ENCODE measurements at regions not wholly inside any gene's neighbourhood (a gene's known extent, or its start where the extent isn't known, plus 50 kb on each side); places are given as distances from the start of the nearest gene placed in this dataset.

DNA sequence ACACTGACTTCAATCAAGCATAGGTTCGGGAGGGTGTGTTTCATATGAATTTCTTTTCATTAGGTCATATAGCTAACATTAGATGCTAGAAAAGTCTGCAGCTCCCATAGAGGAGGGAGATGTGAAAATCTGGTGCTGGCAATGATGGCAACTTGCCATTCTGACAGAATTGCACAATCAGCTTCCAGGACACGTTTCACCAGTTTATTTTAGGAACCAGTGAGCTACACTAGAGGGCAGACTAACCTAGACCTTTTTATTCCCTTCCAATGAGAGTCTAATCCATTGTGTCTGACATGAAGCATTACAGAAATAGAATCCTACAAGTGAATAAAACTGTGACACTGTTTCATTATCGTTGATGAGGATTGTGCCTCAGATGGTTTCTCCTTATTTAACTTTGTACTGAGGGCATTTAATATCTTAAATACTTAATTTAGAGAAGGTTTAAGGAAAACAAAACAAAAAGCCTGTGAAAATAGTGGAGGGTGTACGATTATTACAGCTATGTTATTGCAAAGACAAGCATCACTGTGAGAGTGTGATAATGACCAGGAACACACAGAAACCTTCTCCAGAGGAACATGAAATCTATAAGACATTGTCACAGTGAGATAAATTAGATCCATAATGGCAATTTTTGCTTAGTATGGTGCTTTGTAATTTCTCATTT lies 363.3 kb upstream of the RPS23 start (continued):
- TF ChIP-seq KLF9 (CRISPR knock-in tag; IDR thresholded peaks at IDR 0.05; ENCODE audit: low read depth) (no peak), CEBPB (IDR thresholded peaks at IDR 0.05; ENCODE audit: borderline replicate concordance, low read depth, low read length) (peak; percentile 99), THRA (CRISPR knock-in tag; IDR thresholded peaks at IDR 0.05; ENCODE audit: borderline replicate concordance) (0 out of 2 replicates have a peak, but pooled peaks have one; percentile 54), RARA (CRISPR knock-in tag; IDR thresholded peaks at IDR 0.05) (peak; percentile 36; the same call in 1 of the 2 replicates), NR2F6 (IDR thresholded peaks at IDR 0.05) (no peak), NR2F6 (CRISPR knock-in tag; IDR thresholded peaks at IDR 0.05) (peak; percentile 23; the same call in 1 of the 2 replicates), FOXA3 (CRISPR knock-in tag; IDR thresholded peaks at IDR 0.05) (peak; percentile 54), ZMYM4 (CRISPR knock-in tag; IDR thresholded peaks at IDR 0.05) (peak; percentile 71), MXI1 (IDR thresholded peaks at IDR 0.05; ENCODE audit: borderline replicate concordance, low read depth, low read length) (peak; percentile 23; the same call in 1 of the 3 replicates), RXRB (CRISPR knock-in tag; IDR thresholded peaks at IDR 0.05; ENCODE audit: borderline replicate concordance) (peak; percentile 65; the same call in 1 of the 2 replicates), HDAC2 (CRISPR knock-in tag; IDR thresholded peaks at IDR 0.05) (0 out of 2 replicates have a peak, but pooled peaks have one; percentile 40), HMGXB4 (CRISPR knock-in tag; IDR thresholded peaks at IDR 0.05; ENCODE audit: borderline replicate concordance in 1 of 2, low read depth in 1 of 2) (peak; percentile 49 to 63; a peak in 2 of 4 replicates), CREB1 (IDR thresholded peaks at IDR 0.05) (no peak), CREB1 (CRISPR knock-in tag; IDR thresholded peaks at IDR 0.05) (peak; percentile 47), ATF4 (CRISPR knock-in tag; IDR thresholded peaks at IDR 0.05) (0 out of 4 replicates have a peak, but pooled peaks of 1 of the 2 experiments have one; percentile 30), ZNF12 (CRISPR knock-in tag; IDR thresholded peaks at IDR 0.05) (0 out of 2 replicates have a peak, but pooled peaks have one; percentile 45), HNRNPL (IDR thresholded peaks at IDR 0.05; ENCODE audit: low read depth, low read length) (no peak), POGZ (CRISPR knock-in tag; IDR thresholded peaks at IDR 0.05) (peak; percentile 70), ZNF124 (CRISPR knock-in tag; IDR thresholded peaks at IDR 0.05) (peak; percentile 41; the same call in 1 of the 2 replicates), RFX1 (IDR thresholded peaks at IDR 0.05) (no peak), HMG20A (CRISPR knock-in tag; IDR thresholded peaks at IDR 0.05; ENCODE audit: borderline replicate concordance) (peak; percentile 68), ZNF331 (CRISPR knock-in tag; IDR thresholded peaks at IDR 0.05) (peak; percentile 78), ATF1 (CRISPR knock-in tag; IDR thresholded peaks at IDR 0.05) (peak; percentile 44; the same call in 1 of the 2 replicates), SMAD3 (CRISPR knock-in tag; IDR thresholded peaks at IDR 0.05) (peak; percentile 29; the same call in 1 of the 2 replicates)

Measured in HepG2 (cell line).